Activated CD4-positive, alpha-beta memory T cell treated with anti-CD3 and anti-CD28 coated beads, Interleukin-2, amount 10 ng/mL, durations not matched to agents 7 days and 5 days (primary cell): ENCODE measurements at regions not wholly inside any gene's neighbourhood (a gene's known extent, or its start where the extent isn't known, plus 50 kb on each side); places are given as distances from the start of the nearest gene placed in this dataset.

Experiments
- CTCF ChIA-PET: fragments of 350-600 bp; sonication (Branson Sonifier 250); formaldehyde crosslinking; loops from one replicate; lab custom pipeline; 2021; ENCODE audit warnings: antibody characterized with exemption, inconsistent platforms; lab: Charles Lee
- POLR2A ChIA-PET: fragments of 350-600 bp; sonication (Branson Sonifier 250); formaldehyde crosslinking; loops from one replicate; lab custom pipeline; 2021; ENCODE audit warnings: antibody characterized with exemption; lab: Charles Lee
- DNase-seq: peaks from one replicate; pipeline ENCODE4 v3.0.0-alpha.2; 2020
- H3K27ac Mint-ChIP-seq: one replicate; pipeline ENCODE4 v1.8.0; 2021; ENCODE audit warnings: mild to moderate bottlenecking, mixed read lengths
- H3K27me3 Mint-ChIP-seq: one replicate; pipeline ENCODE4 v1.8.0; 2021; ENCODE audit warnings: mixed read lengths
- H3K36me3 Mint-ChIP-seq: one replicate; pipeline ENCODE4 v1.8.0; 2021; ENCODE audit warnings: low read depth, mixed read lengths
- H3K4me1 Mint-ChIP-seq: one replicate; pipeline ENCODE4 v1.8.0; 2021; ENCODE audit warnings: mixed read lengths
- H3K4me3 Mint-ChIP-seq: one replicate; pipeline ENCODE4 v1.8.0; 2021; ENCODE audit warnings: mild to moderate bottlenecking, mixed read lengths
- H3K9me3 Mint-ChIP-seq: one replicate; pipeline ENCODE4 v1.8.0; 2021; ENCODE audit warnings: mixed read lengths

DNA sequence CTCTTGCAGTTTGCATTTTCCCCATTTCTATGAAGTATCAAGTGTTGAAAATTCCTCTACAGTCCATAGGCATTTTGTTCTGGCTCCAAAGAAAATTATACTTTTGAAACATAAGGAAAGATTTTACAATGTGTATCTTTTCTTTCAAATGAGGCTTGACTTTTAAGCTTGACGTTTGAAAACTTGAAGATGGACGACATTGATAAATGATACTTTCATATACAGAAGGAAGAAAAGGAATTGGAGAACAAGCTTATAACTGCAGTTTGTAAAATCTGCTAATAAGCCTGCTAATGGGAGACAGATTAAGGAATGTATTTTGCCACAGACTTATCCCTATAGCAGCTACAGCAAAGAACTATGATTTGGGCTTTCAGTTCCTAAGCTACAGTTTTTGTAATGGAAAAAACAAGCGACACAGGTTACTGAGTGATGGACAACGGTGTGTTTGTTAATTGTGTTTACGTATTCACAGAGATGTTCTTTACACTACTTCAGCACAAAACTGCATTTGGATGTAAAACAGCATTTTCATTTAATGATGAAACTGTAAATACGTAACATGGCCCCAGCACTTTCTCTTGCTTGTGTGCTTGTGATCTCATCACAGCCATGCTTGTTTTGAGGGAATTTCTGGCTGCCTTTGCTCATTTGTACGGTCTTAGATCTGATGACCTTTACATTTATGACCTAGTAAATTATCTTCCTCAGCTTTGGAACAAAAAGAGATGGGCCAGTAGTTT, 83.2 kb upstream of the FAT1 start:
- CTCF ChIA-PET: interaction anchor here (0.6 kb wide), 1 partner anchor 1415 kb away, joined by 3 read pairs; no protein-coding TSS in a partner anchor
- POLR2A ChIA-PET: interaction anchor here (0.8 kb wide), 1 partner anchor 10 kb away, joined by 3 read pairs; no protein-coding TSS in a partner anchor
- no peak overlapping the region for H3K4me3 Mint-ChIP-seq
- no peak for DNase-seq
- H3K27me3 Mint-ChIP-seq: no peaks in the 10 kb centered on the region
- H3K27ac Mint-ChIP-seq: no peak overlapping the region
- H3K36me3 Mint-ChIP-seq: no peaks in the 10 kb centered on the region
- H3K4me1 Mint-ChIP-seq: no peaks in the 10 kb centered on the region
- H3K9me3 Mint-ChIP-seq: no peaks in the 10 kb centered on the region

DNA sequence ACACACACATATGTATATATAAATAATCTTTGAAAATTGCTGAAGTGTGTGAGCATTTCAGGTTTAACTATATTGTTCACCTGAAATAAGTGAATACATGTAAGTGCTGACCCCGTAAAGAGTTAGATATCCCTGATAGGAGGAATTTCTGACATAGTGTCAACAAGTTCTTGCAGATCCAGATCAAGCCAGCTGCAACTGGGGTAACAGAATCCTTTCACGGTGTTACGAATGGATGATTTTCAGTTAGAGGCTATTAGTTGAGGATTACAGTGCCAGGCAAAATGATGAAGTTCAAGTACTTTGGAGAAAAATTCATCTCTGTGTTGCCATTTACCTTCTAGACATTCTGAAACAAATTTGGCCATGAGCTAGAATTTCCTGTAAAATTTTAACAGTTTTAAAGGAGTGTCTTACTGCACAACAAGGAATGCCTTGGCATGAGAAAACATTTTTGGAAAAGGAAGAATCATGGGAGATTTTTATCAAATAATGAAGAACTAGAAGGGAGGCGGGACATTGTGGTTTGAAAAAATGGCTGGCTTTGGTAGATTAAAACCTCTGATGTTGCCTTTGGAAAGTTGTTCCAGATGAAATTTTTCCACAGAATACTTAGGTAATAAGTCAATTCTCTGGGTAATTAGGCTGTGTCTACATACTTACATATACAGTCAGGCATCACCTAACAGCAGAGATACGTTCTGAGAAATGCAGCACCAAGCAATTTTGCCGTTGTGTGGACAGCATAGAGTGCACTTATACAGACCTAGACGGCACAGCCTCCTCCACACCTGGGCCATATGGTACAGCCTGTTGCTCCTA, 84.4 kb upstream of the FAT1 start:
- Mint-ChIP-seq H3K4me1 (no peaks in the 10 kb centered on the region), H3K4me3 (no peak overlapping the region), H3K9me3 (no peaks in the 10 kb centered on the region), H3K27me3 (no peaks in the 10 kb centered on the region), H3K36me3 (no peaks in the 10 kb centered on the region), H3K27ac (no peak overlapping the region)
- no peak for DNase-seq
- ChIA-PET CTCF (no interaction called here), POLR2A (no interaction called here)

DNA sequence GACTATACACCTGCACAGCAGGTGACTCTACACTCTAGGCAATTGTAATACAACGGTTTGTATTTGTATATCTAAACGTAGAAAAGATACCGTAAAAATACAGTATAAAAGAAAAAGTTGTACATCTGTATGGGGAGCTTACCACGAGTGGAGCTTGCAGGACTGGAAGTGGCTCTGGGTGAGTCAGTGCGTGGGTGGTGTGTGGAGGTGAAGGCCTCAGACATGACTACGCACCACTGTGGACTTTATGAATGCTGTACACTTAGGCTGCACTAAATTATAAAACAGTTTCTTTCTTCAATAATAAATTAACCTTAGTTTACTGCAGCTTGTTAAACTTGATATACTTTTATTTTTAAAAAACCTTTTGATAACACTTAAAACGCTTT, 85.0 kb upstream of the FAT1 start:
- Mint-ChIP-seq H3K27ac (no peak overlapping the region), H3K36me3 (no peaks in the 10 kb centered on the region), H3K4me1 (no peaks in the 10 kb centered on the region), H3K4me3 (no peak overlapping the region), H3K9me3 (no peaks in the 10 kb centered on the region), H3K27me3 (no peaks in the 10 kb centered on the region)
- no peak for DNase-seq
- ChIA-PET CTCF (no interaction called here), POLR2A (no interaction called here)

DNA sequence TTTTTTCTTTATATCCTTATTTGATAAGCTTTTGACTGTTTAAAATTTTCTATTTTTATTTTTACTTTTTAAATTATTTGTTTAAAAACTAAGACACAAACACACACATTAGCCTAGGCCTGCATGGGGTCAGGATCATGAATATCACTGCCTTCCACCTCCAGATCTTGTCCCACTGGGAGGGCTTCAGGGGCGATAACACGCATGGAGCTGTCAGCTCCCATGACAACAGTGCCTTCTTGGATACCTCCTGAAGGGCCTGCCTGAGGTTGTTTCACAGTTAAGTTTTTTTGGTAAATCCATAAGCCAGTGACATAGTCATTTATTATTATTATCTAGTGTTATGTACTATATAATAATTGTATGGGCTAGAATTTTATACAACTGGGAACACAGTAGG, 85.4 kb upstream of the FAT1 start:
- H3K27me3 Mint-ChIP-seq: no peaks in the 10 kb centered on the region
- no peak overlapping the region for H3K4me3 Mint-ChIP-seq
- ChIA-PET CTCF (no interaction called here), POLR2A (no interaction called here)
- no peak overlapping the region for H3K27ac Mint-ChIP-seq
- H3K36me3 Mint-ChIP-seq: no peaks in the 10 kb centered on the region
- DNase-seq: no peak
- H3K9me3 Mint-ChIP-seq: no peaks in the 10 kb centered on the region
- H3K4me1 Mint-ChIP-seq: no peaks in the 10 kb centered on the region

DNA sequence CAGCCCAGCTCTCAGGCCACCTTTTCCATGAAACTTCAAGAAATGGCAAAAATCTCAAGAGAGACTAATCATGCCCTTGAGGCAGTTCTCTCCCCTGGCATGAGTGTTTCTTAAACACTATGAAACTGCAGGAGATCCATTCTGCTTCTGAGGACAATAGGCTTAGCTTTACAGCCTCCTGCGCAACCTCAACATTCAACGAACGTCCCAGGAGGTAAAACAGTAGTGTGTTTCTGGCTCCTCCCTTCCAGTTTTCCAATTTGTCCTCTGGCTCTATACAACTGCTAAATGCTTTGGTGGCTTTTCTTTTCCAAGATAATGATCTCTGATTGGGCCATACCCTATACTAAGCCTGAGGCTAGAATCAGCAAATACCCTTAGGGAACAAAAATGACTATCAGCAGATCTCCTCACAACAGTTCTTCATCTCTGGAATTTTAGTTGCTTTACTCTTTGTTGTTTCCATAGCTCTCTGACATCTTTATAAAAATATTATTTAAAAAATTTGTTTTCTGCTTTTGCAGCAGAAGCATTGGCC, 87.0 kb upstream of the FAT1 start:
- H3K36me3 Mint-ChIP-seq: no peaks in the 10 kb centered on the region

DNA sequence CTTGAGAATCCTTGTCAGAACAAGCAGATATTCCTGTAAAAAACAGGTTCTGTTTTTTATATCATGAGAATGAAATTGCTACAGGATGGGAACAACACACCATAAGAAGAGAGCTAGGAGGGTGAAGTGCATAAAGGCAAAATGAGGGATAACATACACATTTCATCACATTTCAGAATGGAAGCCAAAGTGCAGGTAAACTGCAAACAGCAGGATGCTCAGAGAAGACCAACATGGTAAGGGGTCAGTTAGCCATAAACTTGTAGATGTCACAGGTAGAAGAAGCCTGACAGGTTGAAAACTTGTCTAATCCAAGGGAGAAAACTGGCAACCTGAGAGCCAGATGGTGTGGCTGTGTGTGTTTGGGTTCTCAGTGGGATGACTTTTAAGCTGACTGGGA, 88.9 kb upstream of the FAT1 start:
- no peak overlapping the region for H3K4me3 Mint-ChIP-seq
- POLR2A ChIA-PET: no interaction called here
- no peaks in the 10 kb centered on the region for H3K4me1 Mint-ChIP-seq

More for the DNA sequence above, 87.0 kb upstream of the FAT1 start:
- Mint-ChIP-seq H3K27ac (no peak overlapping the region), H3K27me3 (no peaks in the 10 kb centered on the region), H3K4me1 (no peaks in the 10 kb centered on the region), H3K4me3 (no peak overlapping the region), H3K9me3 (no peaks in the 10 kb centered on the region)
- POLR2A ChIA-PET: no interaction called here
- no peak for DNase-seq
- CTCF ChIA-PET: no interaction called here

DNA sequence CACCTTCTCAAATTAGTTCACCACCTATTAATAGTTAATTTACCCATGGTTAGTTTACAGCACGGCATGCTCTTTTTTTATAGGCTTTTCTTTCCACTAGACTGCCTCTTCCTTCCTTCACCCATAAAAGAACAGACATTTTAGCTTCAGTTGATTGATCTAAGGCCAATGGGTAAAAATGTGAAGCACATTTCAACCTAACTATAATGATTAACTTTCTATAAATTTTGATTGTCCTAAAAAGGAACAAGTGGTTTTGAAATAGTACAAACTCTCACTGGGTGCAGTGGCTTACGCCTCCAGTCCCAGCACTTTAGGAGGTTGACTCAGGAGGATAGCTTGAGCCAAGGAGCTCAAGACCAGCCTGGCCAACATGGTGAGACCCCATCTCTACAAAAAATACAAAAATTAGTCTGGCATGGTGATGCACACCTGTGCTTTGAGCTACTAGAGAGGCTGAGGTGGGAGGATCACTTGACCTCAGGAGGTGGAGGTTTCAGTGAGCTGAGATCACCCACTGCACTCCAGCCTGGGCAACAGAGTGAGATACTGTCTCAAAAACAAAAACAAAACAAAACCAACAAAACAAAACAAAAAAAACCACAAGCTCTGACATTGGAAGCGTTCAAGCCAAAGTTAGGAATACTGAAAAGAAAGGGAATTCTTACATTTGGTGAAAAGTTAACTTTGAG, 89.9 kb upstream of the FAT1 start:
- H3K4me1 Mint-ChIP-seq: no peaks in the 10 kb centered on the region
- H3K9me3 Mint-ChIP-seq: no peaks in the 10 kb centered on the region
- H3K27ac Mint-ChIP-seq: no peak overlapping the region
- CTCF ChIA-PET: interaction anchor here (0.6 kb wide), 1 partner anchor 101 kb away, joined by 3 read pairs; no protein-coding TSS in a partner anchor
- DNase-seq: no peak
- no peaks in the 10 kb centered on the region for H3K27me3 Mint-ChIP-seq
- POLR2A ChIA-PET: no interaction called here
- no peaks in the 10 kb centered on the region for H3K36me3 Mint-ChIP-seq
- no peak overlapping the region for H3K4me3 Mint-ChIP-seq

More for the DNA sequence above, 88.9 kb upstream of the FAT1 start:
- DNase-seq: no peak
- no peaks in the 10 kb centered on the region for H3K27me3 Mint-ChIP-seq
- H3K36me3 Mint-ChIP-seq: no peaks in the 10 kb centered on the region
- no peak overlapping the region for H3K27ac Mint-ChIP-seq
- H3K9me3 Mint-ChIP-seq: no peaks in the 10 kb centered on the region
- CTCF ChIA-PET: no interaction called here

DNA sequence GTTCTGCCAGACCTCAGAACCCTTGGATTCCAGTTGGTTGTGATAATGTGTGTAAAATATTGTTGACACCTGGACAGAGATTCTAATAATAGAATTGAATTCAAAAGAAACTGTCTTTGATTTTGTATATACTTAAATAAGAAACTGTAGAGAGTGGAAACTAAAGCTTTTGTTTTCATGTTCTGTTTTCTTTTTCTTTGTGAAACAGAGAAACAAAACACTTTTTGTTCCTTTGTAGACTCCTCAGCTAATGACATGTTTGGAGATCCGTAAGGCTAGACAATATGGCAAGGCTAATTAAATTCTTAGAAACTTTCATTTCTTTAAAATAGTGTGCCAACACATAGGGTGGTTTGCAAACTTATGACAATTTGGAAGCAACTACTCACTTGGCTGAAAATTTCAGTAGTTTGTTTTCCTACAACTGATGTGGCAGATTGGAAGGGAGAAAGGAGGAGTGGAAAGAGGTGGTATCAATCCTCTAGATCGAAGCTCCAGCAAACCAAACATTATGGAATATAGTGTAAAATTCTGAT, 90.9 kb upstream of the FAT1 start:
- ChIA-PET CTCF (no interaction called here), POLR2A (no interaction called here)
- H3K27me3 Mint-ChIP-seq: no peaks in the 10 kb centered on the region
- H3K27ac Mint-ChIP-seq: no peak overlapping the region
- DNase-seq: no peak
- no peak overlapping the region for H3K4me3 Mint-ChIP-seq
- H3K36me3 Mint-ChIP-seq: no peaks in the 10 kb centered on the region
- no peaks in the 10 kb centered on the region for H3K9me3 Mint-ChIP-seq
- no peaks in the 10 kb centered on the region for H3K4me1 Mint-ChIP-seq

DNA sequence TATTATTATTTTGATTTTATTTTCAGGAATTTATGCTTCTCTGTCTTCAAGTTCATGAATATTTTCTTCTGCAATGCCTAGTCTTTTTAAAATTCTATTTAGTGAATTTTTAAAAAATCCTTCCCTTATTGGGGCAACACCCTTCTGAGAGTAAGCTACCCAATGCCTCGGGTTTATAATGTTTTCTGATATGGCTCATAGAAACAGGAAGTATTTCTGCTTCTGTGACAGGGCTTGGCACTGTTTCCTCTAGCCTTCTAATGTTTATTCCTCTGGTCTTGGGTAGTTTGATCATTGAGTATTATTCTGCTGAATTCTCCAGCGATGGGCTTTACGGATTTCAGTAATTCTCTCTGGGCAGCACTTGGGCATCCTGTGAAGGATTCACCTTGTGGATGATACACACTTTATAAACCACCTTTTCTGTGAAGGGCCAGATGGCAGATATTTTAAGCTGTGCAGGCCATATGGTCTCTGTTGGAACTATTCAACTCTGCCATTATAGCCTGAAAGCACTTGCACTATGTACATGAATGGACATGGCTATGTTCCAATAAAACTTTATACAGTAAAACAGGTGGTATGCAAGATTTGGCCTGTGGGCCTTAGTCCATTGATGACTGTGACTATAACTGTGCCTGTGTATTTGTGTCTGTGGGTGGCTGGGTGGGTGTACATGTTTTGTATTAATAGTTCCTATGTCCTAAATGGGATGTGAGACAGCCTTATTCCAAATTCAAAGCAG, 95.9 kb upstream of the FAT1 start:
- ChIA-PET CTCF (no interaction called here), POLR2A (no interaction called here)
- Mint-ChIP-seq H3K4me3 (no peak overlapping the region), H3K27ac (no peak overlapping the region), H3K4me1 (no peaks in the 10 kb centered on the region), H3K27me3 (no peaks in the 10 kb centered on the region), H3K36me3 (no peaks in the 10 kb centered on the region), H3K9me3 (no peaks in the 10 kb centered on the region)
- DNase-seq: no peak

DNA sequence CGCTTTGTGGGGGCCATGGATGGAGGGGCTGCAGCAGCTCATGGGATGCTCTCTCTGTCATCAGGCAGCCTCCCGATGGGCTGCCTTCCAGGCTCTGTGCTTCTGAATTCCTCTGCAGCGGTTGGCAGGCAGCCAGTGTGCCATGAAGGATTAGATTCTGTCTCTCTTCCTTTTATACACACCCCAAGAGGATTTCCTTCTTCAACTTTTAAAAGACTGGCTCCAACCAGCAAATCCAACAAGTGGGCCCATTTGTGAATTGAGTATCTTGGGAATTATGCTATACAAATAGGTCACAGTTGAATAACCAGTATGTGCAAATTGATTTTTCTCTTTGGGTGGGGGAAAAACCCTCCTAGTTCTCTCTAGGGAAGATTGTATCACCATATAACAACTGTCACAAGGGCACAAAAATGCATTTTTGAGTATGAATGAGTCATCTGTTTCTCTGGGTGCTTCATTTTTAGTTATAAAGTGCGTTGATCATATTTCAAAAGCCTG, 96.8 kb upstream of the FAT1 start:
- CTCF ChIA-PET: no interaction called here
- H3K36me3 Mint-ChIP-seq: no peaks in the 10 kb centered on the region
- H3K4me1 Mint-ChIP-seq: no peaks in the 10 kb centered on the region
- H3K9me3 Mint-ChIP-seq: no peaks in the 10 kb centered on the region
- no peak overlapping the region for H3K27ac Mint-ChIP-seq
- H3K4me3 Mint-ChIP-seq: no peak overlapping the region
- POLR2A ChIA-PET: no interaction called here
- no peak for DNase-seq
- H3K27me3 Mint-ChIP-seq: no peaks in the 10 kb centered on the region

DNA sequence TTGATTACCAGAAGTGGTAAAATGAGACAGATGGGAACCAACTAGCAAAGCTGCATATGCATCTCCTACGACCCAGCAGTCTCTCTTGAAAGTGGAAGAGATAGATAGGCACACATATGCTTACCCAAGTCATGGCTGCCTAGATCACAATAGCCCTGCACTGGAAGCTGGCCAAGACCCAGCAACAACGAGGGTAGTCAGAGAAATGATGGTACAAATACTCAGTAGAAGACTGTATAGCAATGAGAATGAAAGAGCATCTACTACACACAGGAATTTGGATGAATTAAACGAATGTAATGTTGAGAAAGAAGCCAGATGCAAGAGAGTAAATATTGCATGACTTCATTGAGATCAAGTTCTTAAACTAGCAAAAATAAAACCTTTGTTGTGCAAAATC, 100.3 kb upstream of the FAT1 start:
- H3K27ac Mint-ChIP-seq: no peak overlapping the region
- H3K4me3 Mint-ChIP-seq: no peak overlapping the region
- H3K4me1 Mint-ChIP-seq: no peaks in the 10 kb centered on the region
- no peaks in the 10 kb centered on the region for H3K27me3 Mint-ChIP-seq
- no peak for DNase-seq
- CTCF ChIA-PET: interaction anchor here (0.6 kb wide), 1 partner anchor 364 kb away, joined by 3 read pairs; no protein-coding TSS in a partner anchor
- H3K9me3 Mint-ChIP-seq: no peaks in the 10 kb centered on the region
- no peaks in the 10 kb centered on the region for H3K36me3 Mint-ChIP-seq
- POLR2A ChIA-PET: no interaction called here

DNA sequence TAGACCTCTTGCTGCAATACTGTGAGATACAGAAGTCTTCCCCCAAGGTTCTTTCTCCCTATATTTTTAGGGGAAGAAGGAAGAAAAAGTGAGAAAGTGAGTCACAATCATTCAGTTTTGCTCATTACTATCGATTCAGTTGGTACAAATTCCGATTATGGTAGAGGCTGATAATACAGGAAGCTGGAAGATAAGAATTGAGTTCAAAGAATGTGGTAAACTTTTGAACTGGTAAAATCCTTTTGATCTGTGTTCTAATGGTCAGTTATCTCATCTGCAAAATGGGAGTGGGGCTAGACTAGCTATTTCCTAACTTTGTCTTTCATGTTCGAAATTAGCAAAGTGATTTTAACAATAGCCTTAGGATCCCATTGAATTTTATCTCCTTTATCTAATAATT, 101.4 kb upstream of the FAT1 start:
- no peak overlapping the region for H3K27ac Mint-ChIP-seq
- no peaks in the 10 kb centered on the region for H3K27me3 Mint-ChIP-seq
- H3K9me3 Mint-ChIP-seq: peaks cover 2% of the 10 kb centered on the region
- CTCF ChIA-PET: no interaction called here
- no peak for DNase-seq
- H3K4me3 Mint-ChIP-seq: no peak overlapping the region
- no peaks in the 10 kb centered on the region for H3K4me1 Mint-ChIP-seq
- POLR2A ChIA-PET: no interaction called here
- no peaks in the 10 kb centered on the region for H3K36me3 Mint-ChIP-seq
